Erythroblast (primary cell): ENCODE measurements at regions not wholly inside any gene's neighbourhood (a gene's known extent, or its start where the extent isn't known, plus 50 kb on each side); places are given as distances from the start of the nearest gene placed in this dataset.
"Not testable (repeated sequence)": the region's sequence is repeated elsewhere in the genome, so short reads cannot be mapped to it uniquely, and the experiment has no call there.

Experiments used
- DNase-seq, 2 experiments: peaks; one replicate each; lab custom pipeline; 2025; lab: John Stamatoyannopoulos, UW
- GATA1 ChIP-seq: IDR thresholded peaks from 2 replicates; pipeline ENCODE4 v1.6.1; 2011; ENCODE audit warnings: low read depth, mild to moderate bottlenecking, control low read depth, low read length, moderate library complexity
- POLR2A ChIP-seq: IDR thresholded peaks from 2 replicates; pipeline ENCODE4 v1.6.1; 2011; ENCODE audit warnings: mild to moderate bottlenecking, low read length

DNA sequence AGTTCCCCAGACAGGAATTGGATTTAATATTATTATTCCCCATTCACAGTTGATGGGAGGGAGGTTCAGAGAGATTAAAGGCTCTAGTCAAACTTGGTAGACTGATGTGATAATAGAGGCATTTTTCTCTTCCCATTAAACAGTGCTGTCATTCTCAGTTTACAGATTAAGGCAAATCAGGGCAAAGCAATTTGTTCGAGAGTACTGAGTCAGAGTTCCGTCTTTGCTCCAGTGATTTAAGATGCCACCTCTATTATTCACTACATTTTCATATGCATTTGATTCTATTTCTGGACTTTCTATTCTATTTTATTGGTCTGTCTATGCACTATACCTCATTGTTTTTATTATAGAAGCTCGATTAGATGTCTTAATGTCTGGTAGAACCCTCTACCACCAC, 201.0 kb upstream of the RAI14 start:
- no peak for DNase-seq
- no peak for TF ChIP-seq POLR2A
- no peak for TF ChIP-seq GATA1

DNA sequence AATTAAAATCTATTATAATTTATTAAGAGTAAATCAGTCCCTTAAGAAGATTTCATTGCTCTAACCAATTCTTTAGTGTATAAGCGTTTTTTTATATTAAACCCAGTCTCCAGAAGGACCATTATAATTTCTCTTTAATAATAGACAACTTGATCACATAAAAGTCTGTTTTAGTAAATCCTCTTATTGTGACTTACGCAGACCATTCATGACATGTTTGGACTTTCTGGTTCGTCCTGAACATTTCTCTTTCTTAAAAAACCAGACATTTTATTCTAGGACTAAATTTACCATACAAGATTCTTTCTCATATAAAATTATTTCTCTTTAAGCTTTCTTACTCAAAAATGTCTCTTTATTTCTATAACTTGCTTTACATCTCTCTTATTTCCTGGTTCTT, 196.2 kb upstream of the RAI14 start:
- no peak for DNase-seq
- TF ChIP-seq POLR2A (no peak), GATA1 (no peak)

- DNase-seq: no peak
- TF ChIP-seq POLR2A (no peak), GATA1 (no peak)
Observed at GRCh38 chr5:34460496-34460895, 195.6 kb upstream of the RAI14 start.

DNA sequence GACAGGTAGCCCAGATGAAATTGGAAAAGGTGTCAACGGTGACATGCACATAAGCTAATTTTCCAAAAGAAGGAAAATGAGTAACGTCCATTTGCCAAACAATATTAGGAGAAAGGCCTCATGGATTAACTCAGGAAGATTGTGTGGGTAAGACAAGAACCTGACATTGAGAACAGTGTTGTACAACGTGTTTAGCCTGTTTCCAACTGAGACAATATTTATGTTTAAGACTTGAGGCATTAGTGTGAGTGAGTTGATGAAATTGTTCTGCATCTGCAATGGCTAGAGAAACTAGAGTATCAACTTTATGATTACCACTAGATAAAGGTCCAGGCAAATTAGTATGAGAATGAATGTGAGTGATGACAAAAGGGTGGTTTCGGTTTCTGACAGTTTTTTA, 191.3 kb upstream of the RAI14 start:
- TF ChIP-seq POLR2A: no peak
- TF ChIP-seq GATA1: no peak
- no peak for DNase-seq

DNA sequence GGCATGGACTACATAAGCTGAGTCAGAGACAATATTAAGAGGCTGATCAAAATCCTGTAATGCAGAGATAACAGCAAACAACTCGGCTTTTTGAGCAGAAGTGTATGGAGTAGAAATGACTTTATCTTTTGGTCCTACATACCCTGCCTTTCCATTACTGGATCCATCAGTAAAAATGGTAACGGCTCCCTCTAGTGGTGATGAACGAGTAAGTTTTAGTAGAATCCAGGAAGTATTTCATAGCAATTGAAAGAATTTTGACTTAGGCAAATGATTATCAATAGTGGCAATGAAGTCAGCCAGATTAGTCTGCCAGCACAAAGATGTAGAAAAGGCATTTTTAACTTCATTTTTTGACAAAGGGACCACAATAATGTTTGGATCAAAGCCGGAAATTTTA, 190.8 kb upstream of the RAI14 start:
- peak; percentile 55 to 70 for DNase-seq

GRCh38 chr5:34466519-34467388, 189.4 kb upstream of the RAI14 start:
- not testable (repeated sequence) for DNase-seq

- no peak for DNase-seq
- TF ChIP-seq GATA1 (no peak), POLR2A (no peak)
Observed at GRCh38 chr5:34467436-34467835, 188.7 kb upstream of the RAI14 start.

DNA sequence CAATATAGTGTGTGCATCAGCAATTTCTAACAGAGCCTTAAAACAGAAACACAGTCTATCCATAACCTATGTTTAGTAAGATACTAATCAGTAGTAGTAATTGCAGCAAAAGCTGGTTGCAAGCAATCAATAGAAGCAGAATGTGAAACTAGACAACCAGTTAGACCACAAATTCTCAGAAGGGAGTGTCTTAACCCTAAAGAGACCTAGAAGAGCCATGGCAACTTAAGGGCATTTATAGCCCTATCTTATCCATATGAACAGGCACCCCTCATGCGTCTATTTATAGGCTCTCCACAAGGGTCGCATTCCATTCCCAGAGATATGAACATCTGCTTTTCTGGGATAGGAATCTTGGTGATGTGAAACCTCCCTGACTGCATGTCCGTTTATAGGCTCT, 188.1 kb upstream of the RAI14 start:
- peak in 1 of 2 experiments; percentile 40 for DNase-seq

DNA sequence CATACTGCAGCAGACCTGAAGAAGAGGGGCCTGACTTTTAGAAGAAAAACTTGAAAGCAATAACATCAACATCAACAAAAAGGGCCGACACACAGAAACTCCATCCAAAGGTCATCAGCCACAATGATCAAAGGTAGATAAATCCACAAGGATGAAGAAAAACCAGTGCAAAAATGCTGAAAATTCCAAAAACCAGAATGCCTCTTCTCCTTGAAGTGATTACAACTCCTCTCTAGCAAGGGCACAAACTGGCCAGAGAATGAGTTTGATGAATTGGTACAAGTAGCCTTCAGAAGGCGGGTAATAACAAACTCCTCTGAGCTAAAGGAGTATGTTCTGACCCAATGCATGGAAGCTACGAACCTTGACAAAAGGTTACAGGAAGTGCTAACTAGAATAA, 186.2 kb upstream of the RAI14 start:
- no peak for TF ChIP-seq POLR2A
- TF ChIP-seq GATA1: no peak
- DNase-seq: no peak

- TF ChIP-seq GATA1 (no peak), POLR2A (no peak)
- DNase-seq: peak; percentile 28 to 62
Observed at GRCh38 chr5:34474573-34475021, 181.5 kb upstream of the RAI14 start.

- DNase-seq: no peak
- TF ChIP-seq POLR2A: no peak
- no peak for TF ChIP-seq GATA1
Observed at GRCh38 chr5:34475249-34475966, 180.7 kb upstream of the RAI14 start.

GRCh38 chr5:34476941-34477565, 179.1 kb upstream of the RAI14 start:
- DNase-seq: no peak
- TF ChIP-seq POLR2A (no peak), GATA1 (no peak)

GRCh38 chr5:34480810-34481528, 175.2 kb upstream of the RAI14 start:
- DNase-seq: no peak
- TF ChIP-seq POLR2A: no peak
- no peak for TF ChIP-seq GATA1

DNA sequence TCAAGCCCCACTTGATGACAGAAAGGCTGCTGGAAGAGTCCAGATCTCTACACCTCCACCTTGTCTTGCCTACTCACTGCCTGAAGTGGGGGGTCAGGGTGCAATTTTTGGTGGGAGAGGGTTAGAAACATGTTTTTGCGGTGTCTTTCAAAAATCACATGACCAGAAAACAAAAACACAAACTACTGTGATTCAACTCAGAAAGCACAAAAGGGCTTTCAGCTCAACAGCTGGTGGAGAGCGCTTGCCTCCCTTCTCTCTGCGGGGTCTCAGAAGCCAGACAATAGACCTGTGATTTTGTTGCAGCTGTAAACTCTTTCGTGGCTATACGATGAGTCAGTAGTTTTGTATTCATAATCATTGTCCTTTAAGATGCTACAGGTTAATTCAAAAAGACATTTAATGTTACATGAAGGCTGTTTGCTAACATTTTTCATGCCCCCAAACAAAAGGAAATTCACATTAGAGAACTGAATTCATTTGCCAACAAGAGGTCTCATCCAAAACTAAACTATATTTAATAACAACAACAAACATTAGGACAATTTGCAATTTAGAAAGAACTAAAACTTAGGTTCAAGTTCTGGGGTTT, 172.6 kb upstream of the RAI14 start:
- no peak for DNase-seq
- TF ChIP-seq POLR2A (no peak), GATA1 (no peak)
